ENCODE measurements at regions not wholly inside any gene's neighbourhood (a gene's known extent, or its start where the extent isn't known, plus 50 kb on each side); places are given as distances from the start of the nearest gene placed in this dataset.

GRCh38 chr5:36756848-36757247, 119.7 kb upstream of the NIPBL start:
- H3K4me1 ChIP-seq (ENCODE audit: control insufficient read depth in 2 of 2, insufficient read depth in 2 of 2, low read length in 1 of 2), result no peaks in the 10 kb centered on the region
- 91 to 96% methylated on average over 2 of the region's 2 CpGs for WGBS, 2 donors
- H3K4me3 ChIP-seq (ENCODE audit: low read depth in 1 of 2, low read length in 2 of 2), result no peak overlapping the region
- no peaks in the 10 kb centered on the region for H3K36me3 ChIP-seq (ENCODE audit: control insufficient read depth in 2 of 2, insufficient read depth in 2 of 2, low read length in 1 of 2)
- H3K9me3 ChIP-seq (ENCODE audit: control insufficient read depth in 2 of 2, insufficient read depth in 1 of 2, low read depth in 1 of 2, low read length in 1 of 2), result no peaks in the 10 kb centered on the region
- no peak overlapping the region for H3K27ac ChIP-seq (ENCODE audit: low read depth in 2 of 2, low read length in 1 of 2)
- H3K27me3 ChIP-seq (ENCODE audit: control insufficient read depth in 1 of 2, insufficient read depth in 2 of 2, low read length in 2 of 2), result no peaks in the 10 kb centered on the region

- H3K36me3 ChIP-seq (ENCODE audit: control insufficient read depth in 2 of 2, insufficient read depth in 2 of 2, low read length in 1 of 2), result no peaks in the 10 kb centered on the region
- H3K9me3 ChIP-seq (ENCODE audit: control insufficient read depth in 2 of 2, insufficient read depth in 1 of 2, low read depth in 1 of 2, low read length in 1 of 2), result no peaks in the 10 kb centered on the region
- no peak overlapping the region for H3K4me3 ChIP-seq (ENCODE audit: low read depth in 1 of 2, low read length in 2 of 2)
- H3K27me3 ChIP-seq (ENCODE audit: control insufficient read depth in 1 of 2, insufficient read depth in 2 of 2, low read length in 2 of 2), result no peaks in the 10 kb centered on the region
- H3K4me1 ChIP-seq (ENCODE audit: control insufficient read depth in 2 of 2, insufficient read depth in 2 of 2, low read length in 1 of 2), result no peaks in the 10 kb centered on the region
- 89 to 95% methylated on average over 1 of the region's 1 CpG for WGBS, 2 donors
- no peak overlapping the region for H3K27ac ChIP-seq (ENCODE audit: low read depth in 2 of 2, low read length in 1 of 2)
These were observed 117.5 kb upstream of the NIPBL start for GRCh38 chr5:36759117-36759516.

- Histone ChIP-seq H3K4me1 (ENCODE audit: control insufficient read depth in 2 of 2, insufficient read depth in 2 of 2, low read length in 1 of 2) (no peaks in the 10 kb centered on the region), H3K27ac (ENCODE audit: low read depth in 2 of 2, low read length in 1 of 2) (no peak overlapping the region), H3K4me3 (ENCODE audit: low read depth in 1 of 2, low read length in 2 of 2) (no peak overlapping the region), H3K36me3 (ENCODE audit: control insufficient read depth in 2 of 2, insufficient read depth in 2 of 2, low read length in 1 of 2) (no peaks in the 10 kb centered on the region), H3K9me3 (ENCODE audit: control insufficient read depth in 2 of 2, insufficient read depth in 1 of 2, low read depth in 1 of 2, low read length in 1 of 2) (no peaks in the 10 kb centered on the region), H3K27me3 (ENCODE audit: control insufficient read depth in 1 of 2, insufficient read depth in 2 of 2, low read length in 2 of 2) (peaks cover 0 to 2% of the 10 kb centered on the region in 2 donors)
- 73 to 78% methylated on average over 7 of the region's 7 CpGs for WGBS, 2 donors
These were observed 113.1 kb upstream of the NIPBL start for GRCh38 chr5:36763454-36763853.

GRCh38 chr5:36765876-36766275, 110.7 kb upstream of the NIPBL start:
- H3K27me3 ChIP-seq (ENCODE audit: control insufficient read depth in 1 of 2, insufficient read depth in 2 of 2, low read length in 2 of 2), result peaks cover 0 to 2% of the 10 kb centered on the region in 2 donors
- 90% methylated on average over 2 of the region's 2 CpGs for WGBS, 2 donors
- H3K27ac ChIP-seq (ENCODE audit: low read depth in 2 of 2, low read length in 1 of 2), result no peak overlapping the region
- no peak overlapping the region for H3K4me3 ChIP-seq (ENCODE audit: low read depth in 1 of 2, low read length in 2 of 2)
- no peaks in the 10 kb centered on the region for H3K4me1 ChIP-seq (ENCODE audit: control insufficient read depth in 2 of 2, insufficient read depth in 2 of 2, low read length in 1 of 2)
- H3K9me3 ChIP-seq (ENCODE audit: control insufficient read depth in 2 of 2, insufficient read depth in 1 of 2, low read depth in 1 of 2, low read length in 1 of 2), result no peaks in the 10 kb centered on the region
- no peaks in the 10 kb centered on the region for H3K36me3 ChIP-seq (ENCODE audit: control insufficient read depth in 2 of 2, insufficient read depth in 2 of 2, low read length in 1 of 2)

- WGBS, 2 donors, result 61 to 77% methylated on average over 1 of the region's 1 CpG
- Histone ChIP-seq H3K36me3 (ENCODE audit: control insufficient read depth in 2 of 2, insufficient read depth in 2 of 2, low read length in 1 of 2) (no peaks in the 10 kb centered on the region), H3K4me3 (ENCODE audit: low read depth in 1 of 2, low read length in 2 of 2) (no peak overlapping the region), H3K27me3 (ENCODE audit: control insufficient read depth in 1 of 2, insufficient read depth in 2 of 2, low read length in 2 of 2) (peaks cover 0 to 2% of the 10 kb centered on the region in 2 donors), H3K9me3 (ENCODE audit: control insufficient read depth in 2 of 2, insufficient read depth in 1 of 2, low read depth in 1 of 2, low read length in 1 of 2) (no peaks in the 10 kb centered on the region), H3K27ac (ENCODE audit: low read depth in 2 of 2, low read length in 1 of 2) (no peak overlapping the region), H3K4me1 (ENCODE audit: control insufficient read depth in 2 of 2, insufficient read depth in 2 of 2, low read length in 1 of 2) (no peaks in the 10 kb centered on the region)
These were observed 109.6 kb upstream of the NIPBL start for GRCh38 chr5:36766981-36767380.

GRCh38 chr5:36768450-36768849, 108.1 kb upstream of the NIPBL start:
- Histone ChIP-seq H3K4me3 (ENCODE audit: low read depth in 1 of 2, low read length in 2 of 2) (no peak overlapping the region), H3K4me1 (ENCODE audit: control insufficient read depth in 2 of 2, insufficient read depth in 2 of 2, low read length in 1 of 2) (no peaks in the 10 kb centered on the region), H3K27me3 (ENCODE audit: control insufficient read depth in 1 of 2, insufficient read depth in 2 of 2, low read length in 2 of 2) (peaks cover 0 to 2% of the 10 kb centered on the region in 2 donors), H3K9me3 (ENCODE audit: control insufficient read depth in 2 of 2, insufficient read depth in 1 of 2, low read depth in 1 of 2, low read length in 1 of 2) (no peaks in the 10 kb centered on the region), H3K27ac (ENCODE audit: low read depth in 2 of 2, low read length in 1 of 2) (no peak overlapping the region), H3K36me3 (ENCODE audit: control insufficient read depth in 2 of 2, insufficient read depth in 2 of 2, low read length in 1 of 2) (no peaks in the 10 kb centered on the region)
- WGBS, 2 donors, result 83 to 86% methylated on average over 2 of the region's 2 CpGs

GRCh38 chr5:36769129-36769770, 107.3 kb upstream of the NIPBL start:
- H3K27ac ChIP-seq (ENCODE audit: low read depth in 2 of 2, low read length in 1 of 2), result no peak overlapping the region
- no peaks in the 10 kb centered on the region for H3K36me3 ChIP-seq (ENCODE audit: control insufficient read depth in 2 of 2, insufficient read depth in 2 of 2, low read length in 1 of 2)
- H3K9me3 ChIP-seq (ENCODE audit: control insufficient read depth in 2 of 2, insufficient read depth in 1 of 2, low read depth in 1 of 2, low read length in 1 of 2), result no peaks in the 10 kb centered on the region
- H3K4me3 ChIP-seq (ENCODE audit: low read depth in 1 of 2, low read length in 2 of 2), result no peak overlapping the region
- no peaks in the 10 kb centered on the region for H3K4me1 ChIP-seq (ENCODE audit: control insufficient read depth in 2 of 2, insufficient read depth in 2 of 2, low read length in 1 of 2)
- 53 to 74% methylated on average over 2 of the region's 2 CpGs for WGBS, 2 donors
- H3K27me3 ChIP-seq (ENCODE audit: control insufficient read depth in 1 of 2, insufficient read depth in 2 of 2, low read length in 2 of 2), result peaks cover 0 to 2% of the 10 kb centered on the region in 2 donors

- Histone ChIP-seq H3K4me1 (ENCODE audit: control insufficient read depth in 2 of 2, insufficient read depth in 2 of 2, low read length in 1 of 2) (no peaks in the 10 kb centered on the region), H3K4me3 (ENCODE audit: low read depth in 1 of 2, low read length in 2 of 2) (no peak overlapping the region), H3K27me3 (ENCODE audit: control insufficient read depth in 1 of 2, insufficient read depth in 2 of 2, low read length in 2 of 2) (peaks cover 0 to 2% of the 10 kb centered on the region in 2 donors), H3K36me3 (ENCODE audit: control insufficient read depth in 2 of 2, insufficient read depth in 2 of 2, low read length in 1 of 2) (no peaks in the 10 kb centered on the region), H3K9me3 (ENCODE audit: control insufficient read depth in 2 of 2, insufficient read depth in 1 of 2, low read depth in 1 of 2, low read length in 1 of 2) (no peaks in the 10 kb centered on the region), H3K27ac (ENCODE audit: low read depth in 2 of 2, low read length in 1 of 2) (no peak overlapping the region)
- WGBS, 2 donors, result 85 to 90% methylated on average over 4 of the region's 4 CpGs
These were observed 106.4 kb upstream of the NIPBL start for GRCh38 chr5:36770125-36770524.

- no peaks in the 10 kb centered on the region for H3K9me3 ChIP-seq (ENCODE audit: control insufficient read depth in 2 of 2, insufficient read depth in 1 of 2, low read depth in 1 of 2, low read length in 1 of 2)
- no peaks in the 10 kb centered on the region for H3K4me1 ChIP-seq (ENCODE audit: control insufficient read depth in 2 of 2, insufficient read depth in 2 of 2, low read length in 1 of 2)
- no peaks in the 10 kb centered on the region for H3K36me3 ChIP-seq (ENCODE audit: control insufficient read depth in 2 of 2, insufficient read depth in 2 of 2, low read length in 1 of 2)
- no peaks in the 10 kb centered on the region for H3K27me3 ChIP-seq (ENCODE audit: control insufficient read depth in 1 of 2, insufficient read depth in 2 of 2, low read length in 2 of 2)
- 75% methylated on average over 3 of the region's 3 CpGs for WGBS, 2 donors
- no peak overlapping the region for H3K4me3 ChIP-seq (ENCODE audit: low read depth in 1 of 2, low read length in 2 of 2)
- no peak overlapping the region for H3K27ac ChIP-seq (ENCODE audit: low read depth in 2 of 2, low read length in 1 of 2)
These were observed 104.1 kb upstream of the NIPBL start for GRCh38 chr5:36772276-36773140.

Data from esophagus (tissue), 2 donors.